Stomach (tissue), 8 donors: ENCODE measurements at regions not wholly inside any gene's neighbourhood (a gene's known extent, or its start where the extent isn't known, plus 50 kb on each side); places are given as distances from the start of the nearest gene placed in this dataset.

Source experiments
- DNase-seq, 2 donors: peaks; one replicate each; pipeline versions ENCODE4 v3.0.0 to v3.0.0-alpha.2; 2013 to 2019
- H3K27ac ChIP-seq, 5 donors: fragments of 200-600 bp in 4 of 5; sonication (generic) in 4 of 5; one replicate each; pipeline ENCODE4 v1.5.1; 2013 to 2019; ENCODE audit warnings: mild to moderate bottlenecking in 1 of 5, moderate library complexity in 1 of 5
- H3K27me3 ChIP-seq, 3 donors: fragments of 200-600 bp; sonication (generic); one replicate each; pipeline ENCODE4 v1.5.1; 2017 to 2019; ENCODE audit warnings: mixed run types in 1 of 3
- H3K36me3 ChIP-seq, 4 donors: fragments of 200-600 bp; sonication (generic); 1 replicate in 3 of 4; 2 replicates in 1 of 4; pipeline ENCODE4 v1.5.1; 2016 to 2019
- H3K4me1 ChIP-seq, 4 donors: fragments of 200-600 bp; sonication (generic); one replicate each; pipeline ENCODE4 v1.5.1; 2016 to 2019
- H3K4me3 ChIP-seq, 4 donors: fragments of 200-600 bp; sonication (generic) in 3 of 4; one replicate each; pipeline ENCODE4 v1.5.1; 2016 to 2019; ENCODE audit warnings: mild to moderate bottlenecking in 1 of 4
- H3K9me3 ChIP-seq, 4 donors: fragments of 200-600 bp; sonication (generic); one replicate each; pipeline ENCODE4 v1.5.1; 2016 to 2019
- EP300 ChIP-seq: sonication (generic); formaldehyde crosslinking; IDR thresholded peaks from one replicate; pipeline ENCODE4 v1.6.1; 2017; ENCODE audit warnings: antibody characterized with exemption
- POLR2A ChIP-seq, 4 donors: fragments of 450-650 bp; IDR thresholded peaks; one replicate each; pipeline ENCODE4 v1.6.1; 2016; ENCODE audit warnings: antibody characterized with exemption in 4 of 4, control low read depth in 2 of 4, mild to moderate bottlenecking in 1 of 4, moderate library complexity in 1 of 4
- POLR2AphosphoS5 ChIP-seq, 3 donors: sonication (generic); formaldehyde crosslinking; IDR thresholded peaks; one replicate each; pipeline ENCODE4 v1.6.1; 2016; ENCODE audit warnings: antibody characterized with exemption in 3 of 3
- WGBS, 5 donors: extraction: QIAGEN DNeasy Blood & Tissue Kit in 3 of 5; methylation state at CpG; one replicate each; pipeline versions ENCODE4 v1.1.5 to v1.1.7; 2013 to 2018; 5-methylcytosine and 5-hydroxymethylcytosine counted together
- intact Hi-C: fragments of 100-400 bp; cut with DNase I; formaldehyde crosslinking; loops from one replicate; pipeline ENCODE4 v1.15.1; 2023; ENCODE audit warnings: low total_unique reads
- TF ChIP-seq, protein P1 (sequence below), 7 experiments: fragments of 450-650 bp in 4 of 7; fragments of 200-600 bp in 3 of 7; sonication (generic) in 3 of 7; IDR thresholded peaks; one replicate each; pipeline ENCODE4 v1.5.1; 2016 to 2019; ENCODE audit warnings: antibody characterized with exemption in 7 of 7, control low read depth in 2 of 7, mild to moderate bottlenecking in 1 of 7
- donor health status: healthy with polysubstance abuse.
- donor health status: Bipolar disorder and iron deficiency.
- donor health status: healthy.

DNA sequence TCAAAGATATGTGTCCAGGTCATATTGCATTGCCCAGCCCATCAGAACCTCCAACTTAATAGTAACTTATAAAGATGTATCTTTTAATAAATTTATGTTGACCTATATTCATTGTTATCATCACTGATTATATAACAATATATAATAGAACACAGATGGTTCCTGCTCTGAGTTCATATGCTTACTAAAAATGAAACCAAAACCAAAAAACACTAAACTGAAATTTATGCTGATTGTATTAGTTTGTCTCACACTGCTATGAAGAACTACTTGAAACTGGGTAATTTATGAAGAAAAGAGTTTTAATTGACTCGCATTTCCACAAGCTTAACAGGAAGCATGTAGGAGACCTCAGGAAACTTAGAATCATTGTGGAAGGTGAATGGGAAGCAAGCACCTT is 462.5 kb upstream of the TYRP1 start:
- H3K4me1 ChIP-seq: no peaks in the 10 kb centered on the region
- DNase-seq: no peak
- intact Hi-C loops: no loop called here
- TF ChIP-seq EP300: no peak
- no peak for TF ChIP-seq POLR2AphosphoS5 (IDR thresholded peaks at IDR 0.05)
- TF ChIP-seq, protein P1, sequence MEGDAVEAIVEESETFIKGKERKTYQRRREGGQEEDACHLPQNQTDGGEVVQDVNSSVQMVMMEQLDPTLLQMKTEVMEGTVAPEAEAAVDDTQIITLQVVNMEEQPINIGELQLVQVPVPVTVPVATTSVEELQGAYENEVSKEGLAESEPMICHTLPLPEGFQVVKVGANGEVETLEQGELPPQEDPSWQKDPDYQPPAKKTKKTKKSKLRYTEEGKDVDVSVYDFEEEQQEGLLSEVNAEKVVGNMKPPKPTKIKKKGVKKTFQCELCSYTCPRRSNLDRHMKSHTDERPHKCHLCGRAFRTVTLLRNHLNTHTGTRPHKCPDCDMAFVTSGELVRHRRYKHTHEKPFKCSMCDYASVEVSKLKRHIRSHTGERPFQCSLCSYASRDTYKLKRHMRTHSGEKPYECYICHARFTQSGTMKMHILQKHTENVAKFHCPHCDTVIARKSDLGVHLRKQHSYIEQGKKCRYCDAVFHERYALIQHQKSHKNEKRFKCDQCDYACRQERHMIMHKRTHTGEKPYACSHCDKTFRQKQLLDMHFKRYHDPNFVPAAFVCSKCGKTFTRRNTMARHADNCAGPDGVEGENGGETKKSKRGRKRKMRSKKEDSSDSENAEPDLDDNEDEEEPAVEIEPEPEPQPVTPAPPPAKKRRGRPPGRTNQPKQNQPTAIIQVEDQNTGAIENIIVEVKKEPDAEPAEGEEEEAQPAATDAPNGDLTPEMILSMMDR (IDR thresholded peaks at IDR 0.05): no peak
- TF ChIP-seq POLR2A (IDR thresholded peaks at IDR 0.05): no peak
- H3K36me3 ChIP-seq: no peaks in the 10 kb centered on the region
- no peaks in the 10 kb centered on the region for H3K27me3 ChIP-seq
- WGBS, 5 donors: 40 to 82% (median 71%) methylated on average over 1 of the region's 1 CpG
- H3K4me3 ChIP-seq: no peak overlapping the region
- peaks cover 0 to 23% (median 11%) of the 10 kb centered on the region in 4 donors for H3K9me3 ChIP-seq
- no peak overlapping the region for H3K27ac ChIP-seq

DNA sequence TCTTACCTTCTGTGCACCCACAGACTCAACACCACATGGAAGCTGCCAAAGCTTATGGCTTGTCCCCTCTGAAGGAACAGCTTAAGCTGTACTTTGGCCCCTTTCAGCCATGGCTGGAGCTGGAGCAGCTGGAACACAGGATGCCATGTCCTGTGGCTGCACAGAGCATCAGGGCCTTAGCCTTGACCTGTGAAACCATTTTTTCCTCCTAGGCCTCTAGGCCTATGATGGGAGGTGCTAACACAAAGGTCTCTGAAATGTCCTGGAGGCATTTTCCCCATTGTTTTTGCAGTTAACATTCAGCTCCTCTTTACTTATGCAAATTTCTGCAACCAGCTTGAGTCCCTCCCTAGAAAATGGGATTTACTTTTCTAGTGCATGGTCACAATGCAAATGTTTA is 461.4 kb upstream of the TYRP1 start:
- intact Hi-C loops: no loop called here
- TF ChIP-seq POLR2AphosphoS5 (IDR thresholded peaks at IDR 0.05) (no peak), POLR2A (IDR thresholded peaks at IDR 0.05) (no peak), EP300 (no peak)
- TF ChIP-seq, protein P1 (IDR thresholded peaks at IDR 0.05): no peak
- Histone ChIP-seq H3K36me3 (no peaks in the 10 kb centered on the region), H3K9me3 (peaks cover 0 to 23% (median 11%) of the 10 kb centered on the region in 4 donors), H3K27ac (no peak overlapping the region), H3K27me3 (no peaks in the 10 kb centered on the region), H3K4me1 (no peaks in the 10 kb centered on the region), H3K4me3 (no peak overlapping the region)
- DNase-seq: no peak

DNA sequence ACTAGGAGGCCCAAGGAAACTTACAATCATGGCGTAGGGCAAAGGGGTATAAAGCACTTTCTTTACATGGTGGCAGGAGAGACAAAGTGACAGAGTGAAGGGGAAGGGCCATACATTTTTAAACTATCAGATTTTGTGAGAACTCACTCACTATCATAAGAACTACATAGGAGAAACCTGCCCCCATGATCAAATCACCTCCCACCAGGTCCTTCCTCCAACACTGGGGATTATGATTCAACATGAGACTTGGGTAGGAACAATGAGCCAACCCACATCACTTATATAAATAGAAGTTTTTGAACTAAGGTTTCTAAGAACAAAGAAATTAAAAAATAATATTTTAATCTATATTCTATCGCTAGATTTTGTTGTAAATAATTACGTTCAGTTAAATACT is 460.3 kb upstream of the TYRP1 start:
- Histone ChIP-seq H3K27me3 (no peaks in the 10 kb centered on the region), H3K4me1 (no peaks in the 10 kb centered on the region), H3K36me3 (no peaks in the 10 kb centered on the region), H3K27ac (no peak overlapping the region), H3K9me3 (peaks cover 0 to 23% (median 11%) of the 10 kb centered on the region in 4 donors), H3K4me3 (no peak overlapping the region)
- intact Hi-C loops: no loop called here
- TF ChIP-seq POLR2A (IDR thresholded peaks at IDR 0.05) (no peak), POLR2AphosphoS5 (IDR thresholded peaks at IDR 0.05) (no peak), EP300 (no peak)
- TF ChIP-seq, protein P1 (IDR thresholded peaks at IDR 0.05): no peak
- 82 to 94% (median 90%) methylated on average over 3 of the region's 3 CpGs for WGBS, 5 donors
- no peak for DNase-seq

DNA sequence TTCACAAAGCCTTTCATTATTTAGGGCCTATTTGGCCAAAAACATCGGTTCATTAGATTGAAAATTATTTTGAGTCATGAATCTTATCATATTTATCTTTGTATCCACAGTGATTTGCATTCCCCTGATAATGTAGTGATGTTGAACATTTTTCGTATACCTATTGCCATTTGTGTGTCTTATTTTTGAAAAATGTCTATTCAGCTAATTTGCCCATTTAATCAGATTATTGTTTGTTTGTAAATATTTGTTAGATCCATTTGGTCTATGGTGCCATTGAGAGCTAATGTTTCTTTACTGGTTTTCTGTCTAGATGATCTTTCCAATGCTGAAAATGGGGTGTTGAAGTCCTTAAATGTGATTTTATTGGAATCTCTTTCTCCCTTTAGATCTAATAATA is 439.2 kb upstream of the TYRP1 start:
- DNase-seq: no peak
- Histone ChIP-seq H3K4me1 (no peaks in the 10 kb centered on the region), H3K4me3 (no peak overlapping the region), H3K27ac (no peak overlapping the region), H3K27me3 (no peaks in the 10 kb centered on the region), H3K36me3 (no peaks in the 10 kb centered on the region), H3K9me3 (peaks cover 0 to 22% (median 2%) of the 10 kb centered on the region in 4 donors)
- TF ChIP-seq POLR2A (IDR thresholded peaks at IDR 0.05) (no peak), EP300 (no peak), POLR2AphosphoS5 (IDR thresholded peaks at IDR 0.05) (no peak)
- TF ChIP-seq, protein P1 (IDR thresholded peaks at IDR 0.05): no peak
- intact Hi-C loops: no loop called here
- 33 to 62% (median 43%) methylated on average over 2 of the region's 2 CpGs for WGBS, 5 donors
